ENCODE measurements at regions not wholly inside any gene's neighbourhood (a gene's known extent, or its start where the extent isn't known, plus 50 kb on each side); places are given as distances from the start of the nearest gene placed in this dataset.

- peaks cover 21 to 29% of the 10 kb centered on the region in 2 experiments for H3K4me1 ChIP-seq (ENCODE audit: control insufficient read depth in 1 of 2, insufficient read depth in 1 of 2, low read depth in 1 of 2, low read length in 1 of 2)
- H3K4me3 ChIP-seq (ENCODE audit: low read depth in 1 of 2, low read length in 1 of 2): no peak overlapping the region
These were observed 77.7 kb downstream of the MAP1LC3B2 start for GRCh38 chr12:116636608-116637519.

DNA sequence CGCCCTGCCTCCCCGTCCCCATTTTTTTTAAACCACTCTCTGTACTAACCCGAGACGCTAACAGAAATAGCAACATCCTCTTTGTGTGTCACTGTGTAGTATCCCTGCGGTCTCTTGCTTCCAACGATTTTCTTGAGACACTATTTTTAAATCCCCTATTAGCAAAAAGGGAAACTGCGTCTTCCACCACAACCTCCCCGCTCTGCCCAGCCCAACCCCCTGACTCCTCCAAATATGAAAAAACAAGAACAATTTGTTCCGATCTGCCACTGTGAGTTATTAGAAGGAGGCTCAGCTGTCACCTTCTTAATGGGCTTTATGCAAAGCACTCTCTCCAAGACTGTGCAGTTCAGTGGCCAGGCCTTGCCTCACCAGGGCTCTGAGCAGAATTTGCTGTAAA lies 76.3 kb downstream of the MAP1LC3B2 start:
- no peaks in the 10 kb centered on the region for H3K27me3 ChIP-seq
- peaks cover 21 to 29% of the 10 kb centered on the region in 2 experiments for H3K4me1 ChIP-seq (ENCODE audit: control insufficient read depth in 1 of 2, insufficient read depth in 1 of 2, low read depth in 1 of 2, low read length in 1 of 2)
- TF ChIP-seq CTCF (IDR thresholded peaks at IDR 0.05): no peak
- no peak overlapping the region for H3K4me3 ChIP-seq (ENCODE audit: low read depth in 1 of 2, low read length in 1 of 2)
- no peak overlapping the region for H3K27ac ChIP-seq
- no peaks in the 10 kb centered on the region for H3K36me3 ChIP-seq
- no peaks in the 10 kb centered on the region for H3K9me3 ChIP-seq

More at GRCh38 chr12:116636608-116637519, 77.7 kb downstream of the MAP1LC3B2 start:
- H3K9me3 ChIP-seq: no peaks in the 10 kb centered on the region
- no peaks in the 10 kb centered on the region for H3K36me3 ChIP-seq
- H3K27ac ChIP-seq: no peak overlapping the region
- no peak for TF ChIP-seq CTCF (IDR thresholded peaks at IDR 0.05)
- no peaks in the 10 kb centered on the region for H3K27me3 ChIP-seq

DNA sequence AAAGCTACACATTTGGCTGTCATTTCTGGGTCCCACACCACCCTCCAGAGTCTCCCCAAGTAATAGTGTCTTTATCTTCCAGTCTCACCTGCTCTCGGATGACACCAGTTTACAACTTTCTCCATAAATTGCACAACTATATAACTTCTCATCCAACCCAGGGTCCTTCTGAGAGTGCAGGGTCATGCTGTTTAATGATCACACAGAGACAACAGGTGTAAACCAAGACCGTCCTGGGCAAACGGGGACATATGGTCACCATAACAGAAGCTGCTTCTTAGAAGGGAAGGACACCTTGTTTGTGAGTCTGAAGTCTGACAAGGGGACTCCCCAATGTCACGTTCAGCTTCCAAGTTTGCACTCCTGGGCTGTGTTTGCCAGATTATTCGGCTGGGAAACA lies 74.3 kb downstream of the MAP1LC3B2 start:
- no peaks in the 10 kb centered on the region for H3K36me3 ChIP-seq
- no peaks in the 10 kb centered on the region for H3K27me3 ChIP-seq
- no peak overlapping the region for H3K27ac ChIP-seq
- TF ChIP-seq CTCF (IDR thresholded peaks at IDR 0.05): no peak
- no peaks in the 10 kb centered on the region for H3K9me3 ChIP-seq
- H3K4me3 ChIP-seq (ENCODE audit: low read depth in 1 of 2, low read length in 1 of 2): no peak overlapping the region
- H3K4me1 ChIP-seq (ENCODE audit: control insufficient read depth in 1 of 2, insufficient read depth in 1 of 2, low read depth in 1 of 2, low read length in 1 of 2): peaks cover 29 to 39% of the 10 kb centered on the region in 2 experiments

DNA sequence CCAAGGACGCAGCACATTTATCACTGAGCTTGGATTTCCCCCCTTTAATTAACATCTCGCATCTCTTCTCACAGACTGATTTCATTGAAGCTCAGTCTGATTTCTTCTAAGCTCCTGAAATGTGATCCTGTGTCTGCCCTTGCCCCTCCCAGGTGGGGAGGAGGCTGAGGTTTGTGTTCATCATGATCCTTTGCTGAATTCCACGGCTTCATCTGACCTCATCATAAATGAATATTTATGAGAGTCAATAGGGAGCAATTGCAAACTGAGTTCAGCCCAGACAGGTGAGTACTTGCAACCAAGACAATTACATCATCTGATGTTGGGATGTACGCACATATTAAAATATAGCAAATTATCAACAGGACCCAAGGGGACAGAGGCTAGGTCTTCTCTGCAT lies 72.4 kb downstream of the MAP1LC3B2 start:
- H3K27me3 ChIP-seq: no peaks in the 10 kb centered on the region

GRCh38 chr12:116630762-116631161 lies 71.6 kb downstream of the MAP1LC3B2 start:
- Histone ChIP-seq H3K27me3 (no peaks in the 10 kb centered on the region), H3K9me3 (no peaks in the 10 kb centered on the region), H3K36me3 (no peaks in the 10 kb centered on the region), H3K4me1 (ENCODE audit: control insufficient read depth in 1 of 2, insufficient read depth in 1 of 2, low read depth in 1 of 2, low read length in 1 of 2) (peaks cover 23 to 28% of the 10 kb centered on the region in 2 experiments), H3K4me3 (ENCODE audit: low read depth in 1 of 2, low read length in 1 of 2) (no peak overlapping the region), H3K27ac (no peak overlapping the region)
- TF ChIP-seq CTCF (IDR thresholded peaks at IDR 0.05): no peak

More for the DNA sequence above, 72.4 kb downstream of the MAP1LC3B2 start:
- H3K36me3 ChIP-seq: no peaks in the 10 kb centered on the region
- no peak overlapping the region for H3K27ac ChIP-seq
- H3K4me3 ChIP-seq (ENCODE audit: low read depth in 1 of 2, low read length in 1 of 2): no peak overlapping the region
- peaks cover 26 to 37% of the 10 kb centered on the region in 2 experiments for H3K4me1 ChIP-seq (ENCODE audit: control insufficient read depth in 1 of 2, insufficient read depth in 1 of 2, low read depth in 1 of 2, low read length in 1 of 2)
- no peaks in the 10 kb centered on the region for H3K9me3 ChIP-seq
- no peak for TF ChIP-seq CTCF (IDR thresholded peaks at IDR 0.05)

Data from neutrophil (primary cell).